ENCODE measurements at regions not wholly inside any gene's neighbourhood (a gene's known extent, or its start where the extent isn't known, plus 50 kb on each side); places are given as distances from the start of the nearest gene placed in this dataset.

GRCh38 chr1:67596674-67597073 is 88.3 kb upstream of the GADD45A start:
- H3K9me3 ChIP-seq (ENCODE audit: insufficient read depth in 2 of 2, low read depth in 1 of 2, low read length in 1 of 2), result no peaks in the 10 kb centered on the region

More at GRCh38 chr1:67596674-67597073, 88.3 kb upstream of the GADD45A start:
- FAIRE-seq (no peak), DNase-seq (ENCODE audit: low read depth in 1 of 2, low spot score in 2 of 2) (no peak)
- H2BK5ac ChIP-seq (ENCODE audit: low read depth, low read length), result no peak overlapping the region
- H3K4me2 ChIP-seq (ENCODE audit: insufficient read depth in 1 of 2, low read depth in 2 of 2, low read length in 2 of 2), result no peak overlapping the region
- whole genome bisulfite sequencing, 2 experiments (ENCODE audit: extremely low coverage in 1 of 2, insufficient coverage in 1 of 2, insufficient read length in 1 of 2, insufficient replicate concordance in 2 of 2, low coverage in 1 of 2, low lambda C conversion rate in 2 of 2, missing lambda C conversion rate in 1 of 2), result 92% methylated on average over 3 of the region's 3 CpGs; no CpG with 5 or more reads in 1 of the 2 experiments
- no peaks in the 10 kb centered on the region for H4K20me1 ChIP-seq (replicated peaks in 1 of 2; ENCODE audit: control insufficient read depth in 1 of 2, insufficient read depth in 2 of 2, low read length in 2 of 2)
- no peak overlapping the region for H3K9ac ChIP-seq (replicated peaks in 1 of 4; ENCODE audit: extremely low read depth in 1 of 4, low read depth in 3 of 4, low read length in 3 of 4)
- no peak overlapping the region for H3K56ac ChIP-seq (replicated peaks; ENCODE audit: insufficient read length, low read depth, low read length)
- no peaks in the 10 kb centered on the region for H3K23me2 ChIP-seq (ENCODE audit: low read depth, low read length)
- no peak overlapping the region for H4K91ac ChIP-seq (replicated peaks; ENCODE audit: insufficient read length, low read length)
- no peak overlapping the region for H3K4me3 ChIP-seq (ENCODE audit: extremely low read depth in 1 of 4, insufficient read depth in 2 of 4, low read depth in 3 of 4, low read length in 4 of 4)
- H2AK5ac ChIP-seq (ENCODE audit: low read depth, low read length), result no peak overlapping the region
- no peak overlapping the region for H3K4ac ChIP-seq (replicated peaks; ENCODE audit: insufficient read length, low read depth, low read length)
- H3K27me3 ChIP-seq (replicated peaks in 1 of 4; ENCODE audit: control insufficient read depth in 3 of 4, extremely low read depth in 1 of 4, insufficient read depth in 3 of 4, low read length in 3 of 4), result no peaks in the 10 kb centered on the region
- H4K5ac ChIP-seq (ENCODE audit: insufficient read length, low read depth, low read length), result no peak overlapping the region
- no peak overlapping the region for H2BK120ac ChIP-seq (replicated peaks; ENCODE audit: low read depth, low read length)
- no peak overlapping the region for H2BK15ac ChIP-seq (ENCODE audit: low read length)
- H3K36me3 ChIP-seq (ENCODE audit: control insufficient read depth in 2 of 4, insufficient read depth in 4 of 4, low read length in 3 of 4), result no peaks in the 10 kb centered on the region
- no peak overlapping the region for H2AFZ ChIP-seq (ENCODE audit: low read length)
- ChIA-PET POLR2A (ENCODE audit: partially characterized antibody) (no interaction called here), CTCF (ENCODE audit: partially characterized antibody) (interaction anchor here (0.8 kb wide), 1 partner anchor 9 kb away, joined by 3 read pairs; no protein-coding TSS in a partner anchor)
- no peaks in the 10 kb centered on the region for H3K79me1 ChIP-seq (ENCODE audit: low read depth, low read length)
- no peak overlapping the region for H3K23ac ChIP-seq (ENCODE audit: insufficient read length)
- no peaks in the 10 kb centered on the region for H3K79me2 ChIP-seq (ENCODE audit: control insufficient read depth in 1 of 2, insufficient read depth in 2 of 2, low read length in 2 of 2)
- no peak overlapping the region for H3K27ac ChIP-seq (ENCODE audit: low read depth, low read length)
- no peak overlapping the region for H2BK20ac ChIP-seq (ENCODE audit: low read length)
- H3K4me1 ChIP-seq (replicated peaks in 1 of 4; ENCODE audit: control insufficient read depth in 3 of 4, insufficient read depth in 4 of 4, low read length in 3 of 4), result peaks cover 0 to 6% (median 6%) of the 10 kb centered on the region in 4 experiments; a peak in 4 of 7 replicates
- no peak overlapping the region for H3K18ac ChIP-seq (ENCODE audit: extremely low read depth, low read length)
- no peak overlapping the region for H3K14ac ChIP-seq (ENCODE audit: insufficient read length)
- TF ChIP-seq CBX5 (IDR thresholded peaks at IDR 0.05; ENCODE audit: low read depth, low read length) (no peak), JUN (IDR thresholded peaks at IDR 0.05; ENCODE audit: low read depth, low read length) (no peak), TBP (IDR thresholded peaks at IDR 0.05; ENCODE audit: low read depth, low read length) (no peak), NANOG (IDR thresholded peaks at IDR 0.05; ENCODE audit: insufficient read depth, low read depth, low read length, poor library complexity, severe bottlenecking) (no peak), POLR2AphosphoS5 (IDR thresholded peaks at IDR 0.05; ENCODE audit: low read depth, low read length) (no peak), POU5F1 (IDR thresholded peaks at IDR 0.05; ENCODE audit: low read depth, low read length) (no peak), FOSL1 (IDR thresholded peaks at IDR 0.05; ENCODE audit: insufficient read depth, low read depth, low read length) (no peak), ASH2L (IDR thresholded peaks at IDR 0.05; ENCODE audit: low read length) (no peak), KDM4A (IDR thresholded peaks at IDR 0.05; ENCODE audit: low read depth, low read length, severe bottlenecking) (no peak), TCF12 (IDR thresholded peaks at IDR 0.05; ENCODE audit: low read depth, low read length) (no peak), TEAD4 (IDR thresholded peaks at IDR 0.05; ENCODE audit: low read depth, low read length) (no peak), CREB1 (IDR thresholded peaks at IDR 0.05) (no peak), KDM5A (IDR thresholded peaks at IDR 0.05; ENCODE audit: low read length) (no peak), SUZ12 (IDR thresholded peaks at IDR 0.05; ENCODE audit: low read length) (no peak)
- TF ChIP-seq, protein P1, sequence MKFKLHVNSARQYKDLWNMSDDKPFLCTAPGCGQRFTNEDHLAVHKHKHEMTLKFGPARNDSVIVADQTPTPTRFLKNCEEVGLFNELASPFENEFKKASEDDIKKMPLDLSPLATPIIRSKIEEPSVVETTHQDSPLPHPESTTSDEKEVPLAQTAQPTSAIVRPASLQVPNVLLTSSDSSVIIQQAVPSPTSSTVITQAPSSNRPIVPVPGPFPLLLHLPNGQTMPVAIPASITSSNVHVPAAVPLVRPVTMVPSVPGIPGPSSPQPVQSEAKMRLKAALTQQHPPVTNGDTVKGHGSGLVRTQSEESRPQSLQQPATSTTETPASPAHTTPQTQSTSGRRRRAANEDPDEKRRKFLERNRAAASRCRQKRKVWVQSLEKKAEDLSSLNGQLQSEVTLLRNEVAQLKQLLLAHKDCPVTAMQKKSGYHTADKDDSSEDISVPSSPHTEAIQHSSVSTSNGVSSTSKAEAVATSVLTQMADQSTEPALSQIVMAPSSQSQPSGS (IDR thresholded peaks at IDR 0.05; ENCODE audit: low read length), result no peak
- H4K8ac ChIP-seq (ENCODE audit: extremely low read depth, insufficient read depth, low read length), result no peak overlapping the region
- H2BK12ac ChIP-seq (ENCODE audit: low read depth, low read length), result no peak overlapping the region

Measured in H1 (cell line).